Uterus (tissue), 3 donors: ENCODE measurements at regions not wholly inside any gene's neighbourhood (a gene's known extent, or its start where the extent isn't known, plus 50 kb on each side); places are given as distances from the start of the nearest gene placed in this dataset.

Experiments
- DNase-seq, 2 donors: peaks; one replicate each; pipeline ENCODE4 v3.0.0-alpha.2; 2019 to 2020
- H3K27ac ChIP-seq, 2 donors: fragments of 200-600 bp; sonication (generic); 1 replicate in 1 of 2; 2 replicates in 1 of 2; pipeline ENCODE4 v1.5.1; 2016 to 2018
- H3K27me3 ChIP-seq, 2 donors: fragments of 200-600 bp; sonication (generic); one replicate each; pipeline ENCODE4 v1.5.1; 2018 to 2019; ENCODE audit warnings: control low read depth in 1 of 2
- H3K36me3 ChIP-seq, 2 donors: fragments of 200-600 bp; sonication (generic); one replicate each; pipeline ENCODE4 v1.5.1; 2019; ENCODE audit warnings: control low read depth in 1 of 2
- H3K4me1 ChIP-seq, 2 donors: fragments of 200-600 bp; sonication (generic); one replicate each; pipeline ENCODE4 v1.5.1; 2018 to 2019; ENCODE audit warnings: control low read depth in 1 of 2
- H3K4me3 ChIP-seq, 2 donors: fragments of 200-600 bp; sonication (generic); 1 replicate in 1 of 2; 2 replicates in 1 of 2; pipeline ENCODE4 v1.5.1; 2018 to 2019; ENCODE audit warnings: mild to moderate bottlenecking in 1 of 2
- H3K9me3 ChIP-seq, 2 donors: fragments of 200-600 bp; sonication (generic); one replicate each; pipeline ENCODE4 v1.5.1; 2019; ENCODE audit warnings: control low read depth in 1 of 2
- CTCF ChIP-seq, 4 experiments: fragments of 200-600 bp in 2 of 4; fragments of 450-650 bp in 2 of 4; sonication (generic) in 2 of 4; IDR thresholded peaks; one replicate each; pipeline ENCODE4 v1.5.1; 2016 to 2019; ENCODE audit warnings: antibody characterized with exemption in 4 of 4, mild to moderate bottlenecking in 2 of 4, moderate library complexity in 1 of 4
- POLR2A ChIP-seq, 2 donors: fragments of 450-650 bp; IDR thresholded peaks; one replicate each; pipeline ENCODE4 v1.6.1; 2016; ENCODE audit warnings: antibody characterized with exemption in 2 of 2, mild to moderate bottlenecking in 1 of 2, moderate library complexity in 1 of 2
- intact Hi-C: fragments of 100-400 bp; cut with DNase I; formaldehyde crosslinking; loops from one replicate; pipeline ENCODE4 v1.15.1; 2023; ENCODE audit warnings: low total_unique reads
- donor health status: DM: yes; HTN: yes; CAD: no.

- no peaks in the 10 kb centered on the region for H3K9me3 ChIP-seq
- H3K27ac ChIP-seq, result no peak overlapping the region
- H3K4me3 ChIP-seq, result no peak overlapping the region
- intact Hi-C loops, result no loop called here
- H3K27me3 ChIP-seq, result no peaks in the 10 kb centered on the region
- TF ChIP-seq POLR2A (IDR thresholded peaks at IDR 0.05), result no peak
- TF ChIP-seq CTCF (IDR thresholded peaks at IDR 0.05), result no peak
- no peak for DNase-seq
- H3K4me1 ChIP-seq, result no peaks in the 10 kb centered on the region
- no peaks in the 10 kb centered on the region for H3K36me3 ChIP-seq
Measured at GRCh38 chr2:78892295-78892694, 133.2 kb upstream of the REG3G start.

GRCh38 chr2:78895022-78895421, 130.5 kb upstream of the REG3G start:
- intact Hi-C loops, result no loop called here

GRCh38 chr2:78896536-78896935, 129.0 kb upstream of the REG3G start:
- TF ChIP-seq CTCF (IDR thresholded peaks at IDR 0.05), result no peak
- TF ChIP-seq POLR2A (IDR thresholded peaks at IDR 0.05), result no peak
- intact Hi-C loops, result no loop called here
- no peaks in the 10 kb centered on the region for H3K36me3 ChIP-seq
- no peak overlapping the region for H3K4me3 ChIP-seq
- DNase-seq, result no peak
- H3K27ac ChIP-seq, result no peak overlapping the region
- no peaks in the 10 kb centered on the region for H3K9me3 ChIP-seq
- no peaks in the 10 kb centered on the region for H3K4me1 ChIP-seq
- no peaks in the 10 kb centered on the region for H3K27me3 ChIP-seq

More at GRCh38 chr2:78895022-78895421, 130.5 kb upstream of the REG3G start:
- Histone ChIP-seq H3K36me3 (no peaks in the 10 kb centered on the region), H3K4me3 (no peak overlapping the region), H3K27me3 (no peaks in the 10 kb centered on the region), H3K9me3 (no peaks in the 10 kb centered on the region), H3K27ac (no peak overlapping the region), H3K4me1 (no peaks in the 10 kb centered on the region)
- no peak for TF ChIP-seq POLR2A (IDR thresholded peaks at IDR 0.05)
- TF ChIP-seq CTCF (IDR thresholded peaks at IDR 0.05), result no peak
- DNase-seq, result no peak

- Histone ChIP-seq H3K4me1 (no peaks in the 10 kb centered on the region), H3K27me3 (no peaks in the 10 kb centered on the region), H3K27ac (no peak overlapping the region), H3K9me3 (no peaks in the 10 kb centered on the region), H3K4me3 (no peak overlapping the region), H3K36me3 (no peaks in the 10 kb centered on the region)
- intact Hi-C loops, result no loop called here
- no peak for TF ChIP-seq POLR2A (IDR thresholded peaks at IDR 0.05)
- no peak for TF ChIP-seq CTCF (IDR thresholded peaks at IDR 0.05)
- no peak for DNase-seq
Measured at GRCh38 chr2:78907089-78907488, 118.4 kb upstream of the REG3G start.

- Histone ChIP-seq H3K27ac (no peak overlapping the region), H3K36me3 (no peaks in the 10 kb centered on the region), H3K4me1 (no peaks in the 10 kb centered on the region), H3K27me3 (no peaks in the 10 kb centered on the region), H3K9me3 (no peaks in the 10 kb centered on the region), H3K4me3 (no peak overlapping the region)
- intact Hi-C loops, result no loop called here
- TF ChIP-seq POLR2A (IDR thresholded peaks at IDR 0.05), result no peak
- DNase-seq, result no peak
Measured at GRCh38 chr2:78908973-78909372, 116.5 kb upstream of the REG3G start.

- H3K27me3 ChIP-seq, result no peaks in the 10 kb centered on the region
- no peaks in the 10 kb centered on the region for H3K4me1 ChIP-seq
- H3K27ac ChIP-seq, result no peak overlapping the region
- intact Hi-C loops, result no loop called here
- no peak for DNase-seq
- H3K4me3 ChIP-seq, result no peak overlapping the region
- H3K9me3 ChIP-seq, result no peaks in the 10 kb centered on the region
- TF ChIP-seq CTCF (IDR thresholded peaks at IDR 0.05), result no peak
- no peak for TF ChIP-seq POLR2A (IDR thresholded peaks at IDR 0.05)
- no peaks in the 10 kb centered on the region for H3K36me3 ChIP-seq
Measured at GRCh38 chr2:78910376-78910775, 115.1 kb upstream of the REG3G start.
